ENCODE measurements at regions not wholly inside any gene's neighbourhood (a gene's known extent, or its start where the extent isn't known, plus 50 kb on each side); places are given as distances from the start of the nearest gene placed in this dataset.

- TF ChIP-seq CTCF (IDR thresholded peaks at IDR 0.05; ENCODE audit: borderline replicate concordance, extremely low read depth, low read length, poor library complexity, severe bottlenecking) (no peak), EZH2 (IDR thresholded peaks at IDR 0.05; ENCODE audit: borderline replicate concordance, low read depth, low read length, severe bottlenecking) (no peak)
Observed at GRCh38 chr6:11380969-11381744, 148.7 kb upstream of the NEDD9 start.
